K562 (cell line): ENCODE measurements at regions not wholly inside any gene's neighbourhood (a gene's known extent, or its start where the extent isn't known, plus 50 kb on each side); places are given as distances from the start of the nearest gene placed in this dataset.
A peak's percentile ranks its signal among the peaks of the same experiment; 100 is the strongest.

Experiments used
- ADNP ChIP-seq: fragments of 200-800 bp; sonication (Bioruptor generic); IDR thresholded peaks from 2 replicates; pipeline ENCODE4 v1.6.1; 2016; ENCODE audit warnings: missing genetic modification characterization, missing compliant biosample characterization
- DNMT1 ChIP-seq: fragments of 450-650 bp; IDR thresholded peaks from 2 replicates; pipeline ENCODE4 v1.6.1; 2016; ENCODE audit warnings: antibody characterized with exemption, mild to moderate bottlenecking
- ELF4 ChIP-seq: fragments of 450-650 bp; formaldehyde crosslinking; IDR thresholded peaks from 2 replicates; pipeline ENCODE4 v1.4.0; 2022; ENCODE audit warnings: missing genetic modification characterization
- GATAD2B ChIP-seq: fragments of 450-650 bp; IDR thresholded peaks from 2 replicates; pipeline ENCODE4 v1.6.1; 2017; ENCODE audit warnings: mild to moderate bottlenecking, borderline replicate concordance
- HDAC8 ChIP-seq: fragments of 450-650 bp; IDR thresholded peaks from 2 replicates; pipeline ENCODE4 v1.6.1; 2016; ENCODE audit warnings: mild to moderate bottlenecking, missing genetic modification characterization, moderate library complexity, missing compliant biosample characterization
- HLTF ChIP-seq: fragments of 450-650 bp; IDR thresholded peaks from 2 replicates; pipeline ENCODE4 v1.6.1; 2016
- JUND ChIP-seq, 2 experiments: IDR thresholded peaks; 2 replicates in 1 of 2; 3 replicates in 1 of 2; pipeline ENCODE4 v1.6.1; 2011; ENCODE audit warnings: borderline replicate concordance in 2 of 2, low read depth in 2 of 2, low read length in 2 of 2, improper control_type of control experiment in 1 of 2, missing biosample characterization in 1 of 2, missing genetic modification characterization in 1 of 2, missing genetic modification reagents in 1 of 2
- MTA1 ChIP-seq: fragments of 450-650 bp; IDR thresholded peaks from 2 replicates; pipeline ENCODE4 v1.6.1; 2017; ENCODE audit warnings: borderline replicate concordance
- NEUROD1 ChIP-seq: fragments of 150-350 bp; IDR thresholded peaks from 2 replicates; pipeline ENCODE4 v1.6.1; 2014; ENCODE audit warnings: borderline replicate concordance, low read length, low read depth; ENCODE audit not compliant: partially characterized antibody
- PATZ1 ChIP-seq: fragments of 250-450 bp; sonication (Bioruptor Pico); IDR thresholded peaks from 2 replicates; pipeline ENCODE4 v1.5.0; 2020; ENCODE audit warnings: mild to moderate bottlenecking, borderline replicate concordance
- PRDM10 ChIP-seq: fragments of 450-650 bp; IDR thresholded peaks from 2 replicates; pipeline ENCODE4 v1.6.1; 2018; ENCODE audit not compliant: partially characterized antibody
- SMARCB1 ChIP-seq: IDR thresholded peaks from 2 replicates; pipeline ENCODE4 v1.6.1; 2011; ENCODE audit warnings: improper control_type of control experiment, low read depth; ENCODE audit not compliant: insufficient read length
- SMARCE1 ChIP-seq: fragments of 450-650 bp; IDR thresholded peaks from 2 replicates; pipeline ENCODE4 v1.7.1; 2016; ENCODE audit warnings: mild to moderate bottlenecking
- TAL1 ChIP-seq: fragments of 450-650 bp; IDR thresholded peaks from 2 replicates; pipeline ENCODE4 v1.6.1; 2016; ENCODE audit warnings: mild to moderate bottlenecking
- TCF3 ChIP-seq: sonication (generic); formaldehyde crosslinking; IDR thresholded peaks from 2 replicates; pipeline ENCODE4 v1.4.0; 2020; ENCODE audit warnings: mild to moderate bottlenecking, missing genetic modification reagents
- ZNF12 ChIP-seq: sonication (generic); formaldehyde crosslinking; IDR thresholded peaks from 2 replicates; pipeline ENCODE4 v1.4.0; 2020; ENCODE audit warnings: mild to moderate bottlenecking, missing genetic modification reagents
- ZNF280A ChIP-seq: fragments of 450-650 bp; IDR thresholded peaks from 2 replicates; pipeline ENCODE4 v1.6.1; 2018; ENCODE audit warnings: mild to moderate bottlenecking, low read depth; ENCODE audit not compliant: partially characterized antibody
- ZNF436 ChIP-seq: fragments of 250-450, 450-650 bp; sonication (Bioruptor Pico); formaldehyde crosslinking; IDR thresholded peaks from 2 replicates; pipeline ENCODE4 v1.7.0; 2020; ENCODE audit warnings: mild to moderate bottlenecking
- ZNF551 ChIP-seq: fragments of 250-450 bp; sonication (Bioruptor Pico); IDR thresholded peaks from 2 replicates; pipeline ENCODE4 v1.5.0; 2021; ENCODE audit warnings: mild to moderate bottlenecking, moderate library complexity

- TF ChIP-seq ADNP (tag): peak; percentile 98
- TF ChIP-seq GATAD2B: no peak
- no peak for TF ChIP-seq ZNF551 (CRISPR knock-in tag)
- TF ChIP-seq ZNF12 (CRISPR knock-in tag): no peak
- TF ChIP-seq MTA1: no peak
- peak; percentile 48; the same call in 1 of the 2 replicates for TF ChIP-seq JUND (IDR thresholded peaks at IDR 0.05; ENCODE audit: borderline replicate concordance, low read depth, low read length)
- TF ChIP-seq JUND (tag; IDR thresholded peaks at IDR 0.05; ENCODE audit: borderline replicate concordance, low read depth, low read length): peak; percentile 50; the same call in 1 of the 3 replicates
- TF ChIP-seq HLTF: no peak
- TF ChIP-seq PATZ1 (CRISPR knock-in tag): no peak
- TF ChIP-seq TCF3 (CRISPR knock-in tag): peak; percentile 90
- no peak for TF ChIP-seq HDAC8
- TF ChIP-seq ZNF280A: no peak
- TF ChIP-seq SMARCE1: peak; percentile 87; the same call in 1 of the 2 replicates
- no peak for TF ChIP-seq PRDM10
- peak; percentile 92 for TF ChIP-seq TAL1
- no peak for TF ChIP-seq DNMT1
- no peak for TF ChIP-seq SMARCB1
- peak; percentile 48 for TF ChIP-seq NEUROD1
- TF ChIP-seq ZNF436 (CRISPR knock-in tag): no peak
- TF ChIP-seq ELF4: 0 out of 2 replicates have a peak, but pooled peaks have one; percentile 45
Observed at GRCh38 chr22:27594474-27595134, 207.0 kb downstream of the MN1 start (continued).
